GM12864 (cell line): ENCODE measurements at regions not wholly inside any gene's neighbourhood (a gene's known extent, or its start where the extent isn't known, plus 50 kb on each side); places are given as distances from the start of the nearest gene placed in this dataset.

Source experiments
- DNase-seq: peaks from one replicate; pipeline ENCODE4 v3.0.0-alpha.2; 2011; ENCODE audit warnings: low read depth
- H3K4me3 ChIP-seq: 2 replicates; pipeline ENCODE4 v1.5.1; 2011; ENCODE audit warnings: mild to moderate bottlenecking, low read depth, low read length, control low read depth
- CTCF ChIP-seq: IDR thresholded peaks from 2 replicates; pipeline ENCODE4 v1.5.1; 2011; ENCODE audit warnings: low read depth, mild to moderate bottlenecking, moderate library complexity, low read length, control low read depth, inconsistent platforms; ENCODE audit errors: missing control alignments

DNA sequence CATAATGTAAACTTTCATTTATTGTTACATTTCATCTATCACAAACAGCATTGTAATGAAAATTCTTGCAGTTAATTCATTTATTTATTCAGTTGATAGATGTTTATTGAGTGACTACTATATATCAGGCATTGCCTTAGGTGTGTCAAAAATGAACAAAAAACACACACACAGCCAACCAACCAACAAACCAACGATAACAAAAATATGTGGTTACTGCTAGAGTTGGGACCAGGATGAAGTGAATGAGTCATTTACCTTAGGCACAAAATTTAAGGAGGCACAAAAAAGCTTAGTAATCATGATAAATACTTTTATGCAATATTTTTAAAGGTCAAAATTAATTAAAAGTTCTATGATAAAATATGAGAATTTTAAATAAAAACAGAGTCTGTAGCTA is 223.4 kb downstream of the CSNK1G3 start:
- TF ChIP-seq CTCF, result no peak
- no peak for DNase-seq
- no peak overlapping the region for H3K4me3 ChIP-seq

DNA sequence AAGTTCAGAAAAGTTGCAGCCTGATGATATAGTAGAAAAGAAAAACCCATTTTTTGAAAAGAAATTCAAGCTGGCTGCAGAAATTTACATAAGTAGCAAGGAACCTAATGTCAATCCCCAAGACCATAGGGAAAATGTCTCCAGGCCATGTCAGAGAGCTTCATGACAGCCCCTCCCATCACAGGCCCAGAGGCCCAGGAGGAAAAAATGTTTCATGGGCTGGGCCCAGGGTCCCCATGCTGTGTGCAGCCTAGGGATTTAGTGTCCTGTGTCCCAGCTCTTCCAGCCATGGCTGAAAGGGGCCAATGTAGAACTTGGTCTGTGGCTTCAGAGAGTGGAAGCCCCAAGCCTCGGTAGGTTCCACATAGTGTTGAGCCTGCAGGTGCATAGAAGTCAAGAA is 220.3 kb downstream of the CSNK1G3 start:
- TF ChIP-seq CTCF, result no peak
- H3K4me3 ChIP-seq, result no peak overlapping the region
- DNase-seq, result no peak

DNA sequence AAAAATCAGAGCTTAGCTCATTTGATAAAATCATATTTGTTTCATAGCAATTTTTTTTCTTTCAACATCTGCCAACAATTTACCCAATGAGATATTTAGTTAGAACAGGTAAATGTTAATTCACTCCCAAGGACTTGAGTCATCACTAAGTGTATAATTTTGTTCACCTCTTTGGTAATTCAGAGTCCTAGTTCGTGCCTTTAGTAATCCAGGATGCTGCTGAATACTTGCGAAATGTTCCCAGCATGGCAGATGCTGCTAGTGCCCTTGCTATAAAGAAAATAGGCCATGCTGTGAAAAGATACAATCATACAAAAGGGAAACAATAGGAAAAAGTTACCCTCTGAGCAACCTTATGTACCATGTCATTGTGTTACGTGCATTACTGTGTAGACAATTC is 210.5 kb downstream of the CSNK1G3 start:
- no peak overlapping the region for H3K4me3 ChIP-seq
- no peak for TF ChIP-seq CTCF
- no peak for DNase-seq

GRCh38 chr5:123721675-123722276 is 209.8 kb downstream of the CSNK1G3 start:
- H3K4me3 ChIP-seq, result no peak overlapping the region
- no peak for DNase-seq
- TF ChIP-seq CTCF, result no peak

- DNase-seq, result no peak
- H3K4me3 ChIP-seq, result no peak overlapping the region
- no peak for TF ChIP-seq CTCF
Measured at GRCh38 chr5:123720955-123721354, 209.0 kb downstream of the CSNK1G3 start.

- TF ChIP-seq CTCF, result no peak
- no peak for DNase-seq
- no peak overlapping the region for H3K4me3 ChIP-seq
Measured at GRCh38 chr5:123720339-123720738, 208.4 kb downstream of the CSNK1G3 start.

DNA sequence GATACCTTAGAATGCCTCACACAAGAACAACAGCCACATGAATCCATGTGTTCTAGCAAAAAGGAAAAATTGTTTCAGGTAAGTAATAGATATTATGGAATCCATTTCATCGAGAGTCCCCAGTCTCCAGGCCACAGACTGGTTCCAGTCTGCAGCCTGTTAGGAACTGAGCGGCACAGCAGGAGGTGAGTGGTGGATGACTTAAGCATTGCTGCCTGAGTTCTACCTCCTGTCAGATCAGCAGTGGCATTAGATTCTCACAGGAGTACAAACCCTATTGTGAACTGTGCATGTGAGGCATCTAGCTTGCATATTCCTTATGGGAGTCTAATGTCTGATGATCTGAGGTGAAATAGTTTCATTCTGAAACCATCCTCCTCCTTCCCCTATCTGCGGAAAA is 207.0 kb downstream of the CSNK1G3 start:
- no peak for TF ChIP-seq CTCF
- no peak for DNase-seq
- H3K4me3 ChIP-seq, result no peak overlapping the region
